HUES6 (cell line): ENCODE measurements at regions not wholly inside any gene's neighbourhood (a gene's known extent, or its start where the extent isn't known, plus 50 kb on each side); places are given as distances from the start of the nearest gene placed in this dataset.

Experiments
- H3K27ac ChIP-seq: 2 replicates; pipeline ENCODE4 v1.7.0; 2013; ENCODE audit warnings: low read depth, mild to moderate bottlenecking, low read length, inconsistent platforms
- H3K27me3 ChIP-seq: 2 replicates; pipeline ENCODE4 v1.6.1; 2013; ENCODE audit warnings: low read length; ENCODE audit not compliant: control insufficient read depth, insufficient read depth
- H3K36me3 ChIP-seq: 2 replicates; pipeline ENCODE4 v1.6.1; 2013; ENCODE audit warnings: low read length; ENCODE audit not compliant: control insufficient read depth, insufficient read depth
- H3K4me1 ChIP-seq: 2 replicates; pipeline ENCODE4 v1.6.1; 2013; ENCODE audit warnings: low read length; ENCODE audit not compliant: control insufficient read depth, insufficient read depth
- H3K4me3 ChIP-seq: 2 replicates; pipeline ENCODE4 v1.5.1; 2013; ENCODE audit warnings: low read depth, low read length
- H3K9ac ChIP-seq: one replicate; pipeline ENCODE4 v1.6.1; 2013; ENCODE audit warnings: mild to moderate bottlenecking, low read length
- H3K9me3 ChIP-seq: 2 replicates; pipeline ENCODE4 v1.6.1; 2013; ENCODE audit warnings: low read depth, low read length; ENCODE audit not compliant: control insufficient read depth, insufficient read depth

GRCh38 chr7:46747869-46748576 lies 827.0 kb upstream of the IGFBP3 start:
- no peak overlapping the region for H3K9ac ChIP-seq
- no peaks in the 10 kb centered on the region for H3K36me3 ChIP-seq
- H3K27me3 ChIP-seq = no peaks in the 10 kb centered on the region
- no peaks in the 10 kb centered on the region for H3K4me1 ChIP-seq
- no peak overlapping the region for H3K4me3 ChIP-seq
- no peaks in the 10 kb centered on the region for H3K9me3 ChIP-seq
- no peak overlapping the region for H3K27ac ChIP-seq

- H3K9me3 ChIP-seq = no peaks in the 10 kb centered on the region
- no peak overlapping the region for H3K4me3 ChIP-seq
- no peak overlapping the region for H3K9ac ChIP-seq
- H3K27ac ChIP-seq = no peak overlapping the region
- no peaks in the 10 kb centered on the region for H3K4me1 ChIP-seq
- H3K36me3 ChIP-seq = no peaks in the 10 kb centered on the region
- no peaks in the 10 kb centered on the region for H3K27me3 ChIP-seq
Measured at GRCh38 chr7:46746695-46747687, 825.9 kb upstream of the IGFBP3 start.

DNA sequence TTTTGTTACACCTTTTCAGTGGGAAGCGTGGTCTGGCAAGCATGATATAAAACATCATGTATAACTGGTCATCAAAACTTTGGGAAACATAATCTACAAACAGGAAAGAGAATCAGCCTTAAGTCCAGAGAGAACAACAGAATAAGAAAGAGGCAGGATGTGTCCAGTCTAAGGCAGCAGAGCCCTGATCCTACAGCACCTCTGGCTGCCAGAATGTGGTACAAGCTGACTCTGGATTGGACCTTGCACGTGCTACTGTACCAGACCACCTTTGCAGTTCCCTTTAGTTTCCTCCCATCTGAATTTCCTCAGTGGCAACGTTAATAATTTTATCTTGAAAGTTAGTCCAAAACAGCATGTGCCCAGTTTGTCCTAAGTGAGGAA lies 824.6 kb upstream of the IGFBP3 start:
- Histone ChIP-seq H3K27ac (no peak overlapping the region), H3K4me1 (no peaks in the 10 kb centered on the region), H3K9me3 (no peaks in the 10 kb centered on the region), H3K27me3 (no peaks in the 10 kb centered on the region), H3K9ac (no peak overlapping the region), H3K36me3 (no peaks in the 10 kb centered on the region), H3K4me3 (no peak overlapping the region)

- H3K27ac ChIP-seq = no peak overlapping the region
Measured at GRCh38 chr7:46744957-46745706, 824.1 kb upstream of the IGFBP3 start.

GRCh38 chr7:46742601-46743000 lies 821.5 kb upstream of the IGFBP3 start:
- Histone ChIP-seq H3K4me1 (peaks cover 3% of the 10 kb centered on the region; the same call in 1 of the 2 replicates), H3K27ac (no peak overlapping the region), H3K36me3 (no peaks in the 10 kb centered on the region), H3K27me3 (no peaks in the 10 kb centered on the region), H3K4me3 (no peak overlapping the region), H3K9me3 (no peaks in the 10 kb centered on the region), H3K9ac (no peak overlapping the region)

More at GRCh38 chr7:46744957-46745706, 824.1 kb upstream of the IGFBP3 start:
- Histone ChIP-seq H3K4me3 (no peak overlapping the region), H3K9me3 (no peaks in the 10 kb centered on the region), H3K27me3 (no peaks in the 10 kb centered on the region), H3K9ac (no peak overlapping the region), H3K36me3 (no peaks in the 10 kb centered on the region), H3K4me1 (no peaks in the 10 kb centered on the region)

DNA sequence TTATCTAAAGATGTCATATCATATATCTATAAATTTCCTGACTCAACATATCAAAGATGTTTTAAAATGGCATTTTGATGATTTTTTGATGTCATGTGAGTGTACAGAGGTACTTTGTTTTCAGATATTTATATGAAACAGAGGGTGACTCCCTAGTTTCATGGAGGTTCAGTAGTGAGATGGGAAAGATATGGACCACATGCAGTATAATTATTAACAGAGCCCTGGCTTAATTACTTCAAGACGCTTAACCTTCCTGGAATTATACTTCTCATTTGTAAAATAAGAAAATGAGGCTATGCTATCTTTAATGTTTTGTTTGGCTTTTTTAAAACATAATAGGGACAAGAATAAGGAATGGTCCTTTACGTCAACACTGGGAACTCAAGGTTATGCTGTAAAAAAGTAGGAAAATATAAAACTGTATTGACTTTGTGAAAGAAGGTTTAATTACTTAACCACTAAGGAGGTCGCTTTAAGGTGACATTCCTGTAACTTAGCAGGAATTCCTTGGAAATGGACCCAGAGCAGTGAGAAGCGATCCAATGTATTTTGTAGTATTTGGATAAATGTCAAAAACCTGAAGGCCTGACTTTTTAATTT lies 821.0 kb upstream of the IGFBP3 start:
- Histone ChIP-seq H3K9me3 (no peaks in the 10 kb centered on the region), H3K4me1 (peaks cover 3% of the 10 kb centered on the region; the same call in 1 of the 2 replicates), H3K36me3 (no peaks in the 10 kb centered on the region), H3K4me3 (no peak overlapping the region), H3K27me3 (no peaks in the 10 kb centered on the region), H3K9ac (no peak overlapping the region), H3K27ac (no peak overlapping the region)

DNA sequence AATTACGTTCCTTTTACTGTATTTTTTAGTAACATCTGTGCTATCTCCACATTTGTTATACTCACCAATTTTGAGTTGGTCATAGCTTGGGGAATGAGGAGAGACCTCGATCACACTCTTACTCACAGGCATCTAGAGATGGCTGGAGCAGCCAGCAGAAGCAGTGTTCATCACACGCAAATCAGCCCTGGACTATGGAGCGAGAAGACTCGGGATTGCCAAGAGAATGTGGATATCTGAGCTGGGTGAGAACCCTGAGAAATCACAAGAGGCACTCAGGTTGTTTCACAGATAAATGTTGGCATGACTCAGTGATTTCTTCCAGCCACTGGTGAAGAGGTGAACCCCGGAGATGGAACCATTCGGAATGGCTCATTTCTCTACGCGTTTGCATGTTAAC lies 820.1 kb upstream of the IGFBP3 start:
- H3K4me3 ChIP-seq = no peak overlapping the region
- H3K27me3 ChIP-seq = no peaks in the 10 kb centered on the region
- H3K27ac ChIP-seq = no peak overlapping the region
- no peaks in the 10 kb centered on the region for H3K36me3 ChIP-seq
- H3K9me3 ChIP-seq = no peaks in the 10 kb centered on the region
- H3K4me1 ChIP-seq = peaks cover 3% of the 10 kb centered on the region; the same call in 1 of the 2 replicates
- no peak overlapping the region for H3K9ac ChIP-seq

DNA sequence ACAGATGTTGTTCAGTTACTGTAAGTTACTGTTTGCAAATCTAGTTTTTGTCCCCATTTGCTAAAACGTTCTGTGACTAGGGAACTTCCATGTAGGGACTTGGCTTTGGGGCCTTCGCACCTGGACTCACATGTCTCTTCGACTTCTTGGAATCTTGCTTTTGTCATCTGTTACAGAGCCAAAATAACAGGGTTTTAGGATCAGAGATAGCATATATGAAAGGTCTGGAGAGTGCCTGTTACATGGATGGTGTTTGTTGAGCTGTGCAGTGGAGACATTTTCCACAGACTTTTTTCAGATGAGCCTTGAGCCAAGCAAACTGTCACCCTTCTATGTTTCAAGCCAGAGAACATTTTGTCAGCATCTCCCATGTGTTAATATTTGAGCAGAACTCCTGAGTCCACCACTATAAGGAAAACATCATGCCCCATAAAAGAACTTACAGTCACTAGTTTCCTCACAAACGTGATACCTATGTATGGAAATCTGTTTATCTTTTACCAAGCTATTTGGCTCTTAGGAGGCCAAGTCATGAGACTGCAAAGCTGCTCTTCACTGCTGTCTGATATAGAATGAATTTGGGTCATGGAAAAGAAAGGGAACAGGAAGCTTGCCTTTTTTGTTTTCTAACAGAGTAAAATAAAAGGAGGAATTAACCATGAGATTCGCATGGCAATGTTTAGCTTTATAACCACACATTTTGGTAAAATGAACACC lies 818.6 kb upstream of the IGFBP3 start:
- H3K27me3 ChIP-seq = no peaks in the 10 kb centered on the region
- H3K4me1 ChIP-seq = peaks cover 3% of the 10 kb centered on the region; the same call in 1 of the 2 replicates
- no peaks in the 10 kb centered on the region for H3K36me3 ChIP-seq
- H3K9ac ChIP-seq = no peak overlapping the region
- no peak overlapping the region for H3K4me3 ChIP-seq
- H3K9me3 ChIP-seq = no peaks in the 10 kb centered on the region
- no peak overlapping the region for H3K27ac ChIP-seq

GRCh38 chr7:46738796-46739195 lies 817.7 kb upstream of the IGFBP3 start:
- H3K4me1 ChIP-seq = peaks cover 3% of the 10 kb centered on the region; the same call in 1 of the 2 replicates
- no peak overlapping the region for H3K4me3 ChIP-seq
- no peaks in the 10 kb centered on the region for H3K27me3 ChIP-seq
- no peak overlapping the region for H3K9ac ChIP-seq
- H3K27ac ChIP-seq = no peak overlapping the region
- H3K9me3 ChIP-seq = peaks cover 7% of the 10 kb centered on the region; the same call in 1 of the 2 replicates
- no peaks in the 10 kb centered on the region for H3K36me3 ChIP-seq

DNA sequence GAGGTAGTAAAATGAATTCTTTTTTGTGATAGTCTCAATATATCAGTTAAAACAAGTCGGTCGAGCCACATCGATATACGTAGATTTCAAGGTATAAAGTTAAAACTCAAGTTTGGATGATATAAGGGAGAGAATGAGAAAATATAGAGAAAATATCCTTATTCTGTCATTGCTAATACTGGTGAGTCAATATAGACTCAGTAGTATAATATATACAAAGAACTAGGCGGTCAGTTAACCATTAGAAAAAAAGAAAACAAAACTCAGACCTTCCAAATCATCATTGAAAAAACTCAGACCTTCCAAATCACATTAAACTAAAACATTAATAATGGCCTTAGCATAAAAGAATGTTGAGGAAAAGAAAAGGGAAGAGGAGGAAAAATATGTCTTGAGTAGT lies 817.1 kb upstream of the IGFBP3 start:
- no peak overlapping the region for H3K9ac ChIP-seq

More for the DNA sequence above, 817.1 kb upstream of the IGFBP3 start:
- Histone ChIP-seq H3K27ac (no peak overlapping the region), H3K4me1 (peaks cover 3% of the 10 kb centered on the region; the same call in 1 of the 2 replicates), H3K9me3 (peaks cover 7% of the 10 kb centered on the region; the same call in 1 of the 2 replicates), H3K27me3 (no peaks in the 10 kb centered on the region), H3K36me3 (no peaks in the 10 kb centered on the region), H3K4me3 (no peak overlapping the region)
